ENCODE measurements at regions not wholly inside any gene's neighbourhood (a gene's known extent, or its start where the extent isn't known, plus 50 kb on each side); places are given as distances from the start of the nearest gene placed in this dataset.
"Not testable (repeated sequence)": the region's sequence is repeated elsewhere in the genome, so short reads cannot be mapped to it uniquely, and the experiment has no call there.

- DNase-seq = no peak
Observed at GRCh38 chr14:106026026-106026425, 499.6 kb downstream of the TMEM121 start.

- DNase-seq = not testable (repeated sequence)
Observed at GRCh38 chr14:106027759-106028158, 501.4 kb downstream of the TMEM121 start.

GRCh38 chr14:106029959-106030358 is 503.6 kb downstream of the TMEM121 start:
- DNase-seq = no peak

GRCh38 chr14:106037380-106037779 is 511.0 kb downstream of the TMEM121 start:
- DNase-seq = no peak

GRCh38 chr14:106038263-106038662 is 511.9 kb downstream of the TMEM121 start:
- DNase-seq = no peak

- DNase-seq = no peak
Observed at GRCh38 chr14:106039400-106039799, 513.0 kb downstream of the TMEM121 start.

- DNase-seq = no peak
Observed at GRCh38 chr14:106044515-106044914, 518.1 kb downstream of the TMEM121 start.

- DNase-seq = no peak
Observed at GRCh38 chr14:106044949-106045596, 518.7 kb downstream of the TMEM121 start.

- no peak for DNase-seq
Observed at GRCh38 chr14:106051796-106052195, 525.4 kb downstream of the TMEM121 start.

GRCh38 chr14:106055289-106055688 is 528.9 kb downstream of the TMEM121 start:
- no peak for DNase-seq

GRCh38 chr14:106058342-106058741 is 532.0 kb downstream of the TMEM121 start:
- DNase-seq = no peak

GRCh38 chr14:106060276-106060975 is 534.0 kb downstream of the TMEM121 start:
- DNase-seq = no peak

GRCh38 chr14:106061877-106062500 is 535.6 kb downstream of the TMEM121 start:
- not testable (repeated sequence) for DNase-seq

- DNase-seq = no peak
Observed at GRCh38 chr14:106062502-106063272, 536.3 kb downstream of the TMEM121 start.

- no peak for DNase-seq
Observed at GRCh38 chr14:106067935-106068334, 541.6 kb downstream of the TMEM121 start.

- no peak for DNase-seq
Observed at GRCh38 chr14:106069804-106070625, 543.6 kb downstream of the TMEM121 start.

GRCh38 chr14:106080922-106081321 is 554.5 kb downstream of the TMEM121 start:
- no peak for DNase-seq

- DNase-seq = not testable (repeated sequence)
Observed at GRCh38 chr14:106081721-106082120, 555.3 kb downstream of the TMEM121 start.

- no peak for DNase-seq
Observed at GRCh38 chr14:106083082-106083481, 556.7 kb downstream of the TMEM121 start.

- DNase-seq = no peak
Observed at GRCh38 chr14:106087837-106088236, 561.5 kb downstream of the TMEM121 start.

GRCh38 chr14:106088860-106089259 is 562.5 kb downstream of the TMEM121 start:
- not testable (repeated sequence) for DNase-seq

GRCh38 chr14:106094654-106095189 is 568.3 kb downstream of the TMEM121 start:
- no peak for DNase-seq

Data from right hindlimb (tissue), 1 donor.